Fibroblast of pulmonary artery (primary cell): ENCODE measurements at regions not wholly inside any gene's neighbourhood (a gene's known extent, or its start where the extent isn't known, plus 50 kb on each side); places are given as distances from the start of the nearest gene placed in this dataset.

Experiments
- DNase-seq: peaks from one replicate; pipeline ENCODE4 v3.0.0-alpha.2; 2010; ENCODE audit warnings: low read depth
- H3K4me3 ChIP-seq: replicated peaks from 2 replicates; pipeline ENCODE4 v1.5.1; 2011; ENCODE audit warnings: low read depth, mild to moderate bottlenecking, control low read depth, low read length, moderate library complexity
- CTCF ChIP-seq: IDR thresholded peaks from 2 replicates; pipeline ENCODE4 v1.5.1; 2011; ENCODE audit warnings: mild to moderate bottlenecking, control low read depth, low read length, inconsistent platforms; ENCODE audit errors: missing control alignments

DNA sequence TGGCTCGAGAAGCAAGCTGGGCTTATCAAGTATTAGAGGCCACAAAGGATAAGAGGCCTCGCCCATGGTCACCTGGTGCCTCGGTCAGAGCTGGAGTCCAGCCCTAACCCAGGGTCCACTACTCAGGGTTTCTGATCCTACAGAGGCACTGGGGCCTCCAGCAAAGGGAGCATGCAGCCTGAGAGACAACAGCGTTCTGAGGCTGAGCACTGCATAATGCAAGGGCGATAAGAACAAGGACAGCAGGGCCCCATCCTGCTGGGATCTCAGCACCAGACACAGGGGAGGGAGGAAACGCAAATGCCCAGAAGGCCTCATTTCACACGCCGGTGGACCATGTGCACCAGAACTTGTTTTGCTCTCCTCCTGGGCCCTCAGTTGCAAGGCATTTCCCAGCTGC is 63.0 kb downstream of the C5orf15 start:
- H3K4me3 ChIP-seq, result no peak overlapping the region
- DNase-seq, result no peak
- TF ChIP-seq CTCF, result no peak

DNA sequence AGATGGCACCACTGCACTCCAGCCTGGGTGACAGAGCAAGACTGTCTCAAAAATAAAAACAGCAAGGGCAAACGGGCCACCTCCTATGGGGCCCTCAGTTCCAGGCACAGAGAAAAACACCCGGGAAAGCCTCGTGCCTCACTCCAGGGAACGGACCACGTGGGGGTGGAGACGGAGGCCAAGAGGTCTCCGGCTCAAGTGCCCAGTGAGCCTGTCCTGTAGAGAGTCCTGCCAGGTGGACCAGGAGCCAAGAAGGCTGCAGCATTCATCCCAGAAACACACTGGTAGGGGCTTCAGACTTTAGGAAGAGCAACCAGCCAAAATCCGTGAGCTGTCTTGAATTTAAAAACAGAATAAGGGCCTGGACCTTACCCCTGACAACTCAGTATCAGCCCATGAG is 63.8 kb downstream of the C5orf15 start:
- no peak overlapping the region for H3K4me3 ChIP-seq
- DNase-seq, result no peak
- TF ChIP-seq CTCF, result no peak

DNA sequence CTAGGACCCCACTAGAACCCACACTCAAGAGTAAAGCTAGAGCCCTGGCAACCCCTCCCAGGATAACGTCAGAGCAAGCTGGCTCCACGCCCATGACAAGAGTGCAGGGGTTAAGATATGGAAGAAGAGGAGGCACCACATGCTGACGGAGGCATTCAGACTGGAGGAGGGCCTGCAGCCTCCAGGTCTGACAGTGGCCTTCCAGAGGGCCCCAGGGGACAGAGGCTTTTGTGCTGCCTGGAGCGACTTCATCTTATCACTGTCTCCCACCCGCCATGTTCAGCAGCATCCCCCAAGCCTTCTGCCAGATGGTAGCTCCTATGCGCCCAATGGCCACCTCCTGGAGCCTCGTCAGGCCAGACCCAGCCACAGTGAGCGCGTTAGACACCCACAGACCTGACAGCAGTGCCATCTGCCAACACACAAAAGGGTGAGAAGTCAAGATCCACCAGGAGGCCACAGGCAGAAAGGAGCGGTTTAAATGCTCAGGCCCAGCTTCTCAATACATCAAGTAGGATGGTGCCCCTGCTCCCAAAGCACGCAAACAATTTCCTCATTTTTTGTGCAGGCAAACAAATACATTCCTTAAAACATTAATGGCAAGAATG is 65.8 kb downstream of the C5orf15 start:
- H3K4me3 ChIP-seq, result no peak overlapping the region
- TF ChIP-seq CTCF, result no peak
- no peak for DNase-seq

DNA sequence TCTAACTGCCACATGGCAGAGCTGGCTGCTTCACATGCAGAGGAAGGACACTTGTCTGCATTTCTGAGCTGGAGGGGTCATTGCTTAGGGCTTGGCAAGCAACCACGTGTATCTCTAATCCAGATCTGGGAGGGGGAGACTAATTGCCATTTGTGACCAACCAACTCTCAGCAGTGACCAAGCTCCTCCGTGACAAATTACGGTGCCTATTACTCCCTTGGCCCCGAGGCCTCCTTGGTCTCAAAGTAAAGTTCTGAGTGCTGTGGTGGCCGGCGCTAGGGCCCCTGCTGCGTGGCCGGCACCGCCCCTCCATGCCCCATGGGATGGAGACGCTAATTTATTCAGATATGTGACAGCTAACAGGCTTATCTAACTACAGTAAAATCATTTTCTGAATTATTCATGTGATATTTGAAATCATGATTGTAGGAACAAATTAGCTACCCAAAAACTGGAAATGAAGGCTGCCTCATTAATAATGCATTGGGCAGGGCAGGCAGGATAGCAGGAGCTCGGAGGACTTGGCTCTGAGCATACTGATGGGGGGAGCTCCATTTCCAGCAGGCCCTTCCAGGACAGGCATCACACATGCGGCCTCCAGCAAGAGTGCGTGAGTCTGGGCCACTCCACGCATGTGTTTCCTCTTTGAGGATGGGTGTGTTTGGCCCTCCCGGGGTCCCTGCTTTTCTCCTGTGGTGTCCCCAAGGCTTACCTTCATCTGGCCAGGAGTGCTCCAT is 67.7 kb downstream of the C5orf15 start:
- no peak overlapping the region for H3K4me3 ChIP-seq
- DNase-seq, result no peak
- TF ChIP-seq CTCF, result no peak

DNA sequence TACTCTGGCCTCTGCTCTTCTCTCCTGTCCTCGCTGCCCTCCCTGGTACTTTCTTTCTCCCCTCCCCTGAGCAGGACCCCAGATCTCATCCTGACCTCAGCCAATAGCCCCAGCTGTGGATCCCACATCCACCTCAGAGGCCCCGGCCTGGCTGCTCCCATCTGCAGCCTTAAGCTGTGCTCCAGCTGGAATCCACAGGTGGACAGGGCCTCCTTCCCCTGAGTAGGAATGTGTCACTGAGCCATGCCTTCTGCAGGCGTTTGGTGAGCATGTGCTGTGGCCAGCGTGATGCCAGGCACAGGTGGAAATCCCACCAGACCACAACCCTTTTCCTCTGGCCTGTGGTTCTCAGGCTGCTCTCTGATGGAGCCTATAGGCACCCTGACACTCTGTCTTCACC is 68.9 kb downstream of the C5orf15 start:
- no peak for TF ChIP-seq CTCF
- no peak for DNase-seq
- no peak overlapping the region for H3K4me3 ChIP-seq

- no peak for DNase-seq
- TF ChIP-seq CTCF, result no peak
Observed at GRCh38 chr5:133898440-133898839, 70.0 kb downstream of the C5orf15 start.

DNA sequence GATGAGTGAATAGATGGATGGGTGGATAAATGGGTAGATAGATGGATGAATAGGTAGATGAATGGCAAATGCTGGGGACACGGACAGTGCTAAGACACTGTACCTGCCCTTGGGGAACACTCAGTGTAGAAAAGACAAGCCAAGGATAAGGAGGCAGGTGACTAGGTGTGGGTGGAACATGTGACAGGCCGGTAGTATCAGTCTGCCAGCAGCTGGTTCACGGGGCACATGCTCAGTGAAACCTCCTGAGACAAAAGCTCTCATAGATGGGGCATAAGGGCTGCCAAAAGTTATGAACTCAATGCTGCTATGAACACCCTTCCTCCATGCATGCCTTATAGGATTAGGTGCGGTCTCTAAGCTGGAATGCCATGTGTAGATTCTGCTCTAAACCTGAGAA is 71.0 kb downstream of the C5orf15 start:
- H3K4me3 ChIP-seq, result no peak overlapping the region
- no peak for TF ChIP-seq CTCF
- DNase-seq, result no peak

More at GRCh38 chr5:133898440-133898839, 70.0 kb downstream of the C5orf15 start:
- no peak overlapping the region for H3K4me3 ChIP-seq
